GM20000 (cell line): ENCODE measurements at regions not wholly inside any gene's neighbourhood (a gene's known extent, or its start where the extent isn't known, plus 50 kb on each side); places are given as distances from the start of the nearest gene placed in this dataset.

ENCODE experiments used
- DNase-seq: peaks from one replicate; pipeline ENCODE4 v3.0.0; 2012; ENCODE audit warnings: low spot score
- TF ChIP-seq, protein P1 (sequence below): IDR thresholded peaks from 2 replicates; pipeline ENCODE4 v1.5.1; 2012; ENCODE audit warnings: mild to moderate bottlenecking, control low read depth; ENCODE audit errors: extremely low read depth, missing control alignments

DNA sequence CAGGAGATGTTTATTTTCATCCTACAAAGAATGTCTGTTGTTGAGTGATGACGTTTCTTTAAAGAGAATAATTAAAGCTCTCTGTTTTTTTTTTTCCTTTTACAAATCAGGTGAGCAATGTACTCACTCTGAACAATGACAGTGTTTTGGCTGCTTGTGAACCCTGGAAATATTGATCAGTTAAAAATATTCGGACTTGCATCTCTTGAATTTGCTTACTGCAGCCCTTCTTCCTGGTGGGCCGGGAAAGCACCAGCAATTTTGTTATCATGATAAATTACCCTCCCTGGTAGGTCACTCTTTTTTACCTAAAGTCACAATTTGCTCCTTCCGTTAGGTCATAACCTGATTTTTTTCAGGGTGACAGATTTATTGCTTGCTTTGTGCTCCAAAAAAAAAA lies 72.3 kb upstream of the NR5A2 start:
- TF ChIP-seq, protein P1, sequence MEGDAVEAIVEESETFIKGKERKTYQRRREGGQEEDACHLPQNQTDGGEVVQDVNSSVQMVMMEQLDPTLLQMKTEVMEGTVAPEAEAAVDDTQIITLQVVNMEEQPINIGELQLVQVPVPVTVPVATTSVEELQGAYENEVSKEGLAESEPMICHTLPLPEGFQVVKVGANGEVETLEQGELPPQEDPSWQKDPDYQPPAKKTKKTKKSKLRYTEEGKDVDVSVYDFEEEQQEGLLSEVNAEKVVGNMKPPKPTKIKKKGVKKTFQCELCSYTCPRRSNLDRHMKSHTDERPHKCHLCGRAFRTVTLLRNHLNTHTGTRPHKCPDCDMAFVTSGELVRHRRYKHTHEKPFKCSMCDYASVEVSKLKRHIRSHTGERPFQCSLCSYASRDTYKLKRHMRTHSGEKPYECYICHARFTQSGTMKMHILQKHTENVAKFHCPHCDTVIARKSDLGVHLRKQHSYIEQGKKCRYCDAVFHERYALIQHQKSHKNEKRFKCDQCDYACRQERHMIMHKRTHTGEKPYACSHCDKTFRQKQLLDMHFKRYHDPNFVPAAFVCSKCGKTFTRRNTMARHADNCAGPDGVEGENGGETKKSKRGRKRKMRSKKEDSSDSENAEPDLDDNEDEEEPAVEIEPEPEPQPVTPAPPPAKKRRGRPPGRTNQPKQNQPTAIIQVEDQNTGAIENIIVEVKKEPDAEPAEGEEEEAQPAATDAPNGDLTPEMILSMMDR: no peak
- DNase-seq: no peak

DNA sequence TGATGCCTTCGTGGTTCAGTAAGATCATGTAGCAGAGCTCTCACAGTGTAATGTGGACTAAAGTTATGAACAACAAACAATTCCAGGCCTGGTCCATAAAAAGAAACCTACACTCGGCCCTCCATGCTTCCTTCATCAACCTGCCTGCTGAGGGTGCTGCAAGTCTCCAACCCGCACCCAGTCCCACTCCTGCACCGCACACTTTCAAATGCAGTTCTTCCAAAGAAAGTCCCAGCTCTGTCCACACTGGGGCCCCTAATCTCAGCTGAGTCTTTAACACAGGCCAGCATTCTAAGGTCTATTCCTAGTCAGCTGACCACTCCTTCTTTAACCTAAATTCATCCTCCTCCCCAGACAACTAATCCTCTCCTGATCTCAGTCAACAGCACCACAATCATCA lies 71.5 kb upstream of the NR5A2 start:
- DNase-seq: no peak
- TF ChIP-seq, protein P1: no peak

DNA sequence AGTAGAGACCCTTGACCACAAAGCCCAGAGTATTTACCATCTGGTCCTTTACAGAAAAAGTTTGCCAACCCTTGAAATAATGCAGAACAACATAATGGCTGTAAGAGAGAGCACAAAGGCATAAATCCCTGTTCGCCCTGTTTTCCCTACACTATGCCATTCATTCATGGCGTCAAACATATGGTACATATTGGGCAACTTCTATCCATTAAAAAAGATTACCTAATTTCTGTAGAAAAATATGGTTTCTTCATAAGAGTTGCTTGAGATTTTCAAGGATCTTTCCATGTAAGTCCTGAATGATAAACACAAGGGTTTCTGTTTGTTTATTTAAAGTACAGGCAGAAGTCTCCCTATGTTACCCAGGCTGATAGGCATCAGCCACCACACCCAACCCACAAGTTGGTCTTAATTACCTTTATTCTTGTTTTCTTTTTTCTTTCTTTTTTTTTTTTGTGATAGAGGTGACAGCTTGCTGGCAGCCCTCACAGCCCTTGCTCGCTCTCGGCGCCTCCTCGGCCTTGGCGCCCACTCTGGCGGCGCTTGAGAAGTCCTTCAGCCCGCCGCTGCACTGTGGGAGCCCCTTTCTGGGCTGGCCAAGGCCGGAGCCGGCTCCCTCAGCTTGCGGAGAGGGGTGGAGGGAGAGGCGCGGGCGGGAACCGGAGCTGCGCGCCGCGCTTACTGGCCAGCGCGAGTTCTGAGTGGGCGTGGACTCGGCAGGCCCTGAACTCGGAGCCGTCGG lies 68.3 kb upstream of the NR5A2 start:
- no peak for DNase-seq
- TF ChIP-seq, protein P1: no peak

DNA sequence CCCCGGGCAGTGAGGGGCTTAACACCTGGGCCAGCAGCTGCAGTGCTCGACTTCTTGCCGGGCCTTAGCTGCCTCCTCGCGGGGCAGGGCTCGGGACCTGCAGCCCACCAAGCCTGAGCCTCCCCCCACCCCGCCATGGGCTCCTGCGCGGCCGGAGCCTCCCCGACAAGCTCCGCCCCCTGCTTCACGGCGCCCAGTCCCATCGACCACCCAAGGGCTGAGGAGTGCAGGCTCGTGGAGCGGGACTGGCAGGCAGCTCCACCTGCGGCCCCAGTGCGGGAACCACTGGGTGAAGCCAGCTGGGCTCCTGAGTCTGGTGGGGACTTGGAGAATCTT lies 67.8 kb upstream of the NR5A2 start:
- TF ChIP-seq, protein P1: no peak
- DNase-seq: no peak

DNA sequence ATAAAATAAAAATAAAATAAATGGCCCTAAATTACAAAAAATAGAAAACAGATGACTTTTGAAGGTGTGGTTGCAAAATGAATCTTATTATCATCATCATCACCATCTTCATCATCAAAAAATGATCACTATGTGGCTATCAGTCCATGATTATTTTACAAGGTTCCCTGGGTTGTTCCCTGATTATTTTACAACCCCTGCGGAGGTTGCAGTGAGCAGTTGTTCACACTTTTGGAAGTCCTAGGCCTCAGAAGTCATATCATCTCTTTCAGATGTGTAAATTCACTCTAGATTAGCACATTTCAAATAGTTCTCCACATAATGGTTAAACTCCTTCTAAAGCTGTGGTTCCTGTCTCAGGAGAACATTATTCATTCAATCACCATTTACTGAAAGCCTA lies 57.4 kb upstream of the NR5A2 start:
- TF ChIP-seq, protein P1: no peak
- DNase-seq: no peak

DNA sequence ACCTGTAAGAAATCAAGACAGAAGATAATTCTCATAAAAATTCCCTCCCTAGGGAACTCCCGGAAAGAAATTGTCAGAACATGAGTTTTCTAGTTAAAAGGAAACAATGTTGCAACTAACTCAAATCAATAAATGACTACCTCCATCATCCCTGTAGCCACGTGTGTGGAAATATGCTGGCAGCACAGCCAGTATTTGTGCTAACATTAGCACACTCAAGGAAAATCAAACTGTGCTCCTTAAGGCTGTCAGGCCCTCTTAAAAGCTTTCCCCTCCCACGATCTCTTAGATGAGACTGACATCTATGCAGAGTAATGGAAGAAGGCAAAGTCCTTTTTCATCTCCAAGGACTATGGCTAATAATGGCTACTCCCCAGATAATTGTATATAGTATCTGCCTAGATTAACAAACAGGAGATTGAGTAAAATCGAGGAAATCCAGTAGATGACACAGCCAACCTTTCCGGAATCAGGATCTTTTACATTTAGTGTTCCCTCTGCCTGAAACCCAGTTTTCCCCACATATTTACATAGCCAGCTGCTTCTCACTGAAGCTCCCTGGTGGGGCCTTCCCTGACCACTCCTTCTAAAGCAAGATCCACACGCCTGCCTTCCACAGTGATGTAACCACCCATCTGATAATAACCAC lies 50.9 kb upstream of the NR5A2 start:
- no peak for DNase-seq

More for the DNA sequence above, 50.9 kb upstream of the NR5A2 start:
- TF ChIP-seq, protein P1: no peak
